ENCODE measurements at regions not wholly inside any gene's neighbourhood (a gene's known extent, or its start where the extent isn't known, plus 50 kb on each side); places are given as distances from the start of the nearest gene placed in this dataset.

GRCh38 chr7:114856625-114857024, 65.3 kb upstream of the MDFIC start:
- peak; percentile 19 for DNase-seq (ENCODE audit: low spot score)

GRCh38 chr7:114857605-114858004, 64.3 kb upstream of the MDFIC start:
- no peak for DNase-seq (ENCODE audit: low spot score)

DNA sequence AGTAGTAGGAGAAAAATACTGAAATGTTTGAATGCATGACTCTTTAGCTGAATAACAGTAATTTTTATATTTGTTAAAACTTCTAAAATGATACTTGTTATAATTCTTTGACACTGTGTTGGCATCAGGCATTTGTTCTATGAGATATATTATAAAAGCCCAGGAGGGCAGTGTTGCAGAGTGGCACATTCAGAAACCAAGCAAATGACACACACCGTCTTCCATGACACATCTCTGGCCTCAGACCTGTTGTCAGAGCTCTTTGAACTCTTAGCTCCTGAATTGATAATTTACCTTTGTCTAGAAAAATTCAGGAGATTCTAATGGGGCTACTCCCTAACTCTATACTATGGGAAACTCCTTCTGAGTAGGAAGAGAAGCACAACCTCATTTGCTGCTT, 62.4 kb upstream of the MDFIC start:
- DNase-seq (ENCODE audit: low spot score) = no peak

GRCh38 chr7:114860206-114860605, 61.7 kb upstream of the MDFIC start:
- DNase-seq (ENCODE audit: low spot score) = no peak

DNA sequence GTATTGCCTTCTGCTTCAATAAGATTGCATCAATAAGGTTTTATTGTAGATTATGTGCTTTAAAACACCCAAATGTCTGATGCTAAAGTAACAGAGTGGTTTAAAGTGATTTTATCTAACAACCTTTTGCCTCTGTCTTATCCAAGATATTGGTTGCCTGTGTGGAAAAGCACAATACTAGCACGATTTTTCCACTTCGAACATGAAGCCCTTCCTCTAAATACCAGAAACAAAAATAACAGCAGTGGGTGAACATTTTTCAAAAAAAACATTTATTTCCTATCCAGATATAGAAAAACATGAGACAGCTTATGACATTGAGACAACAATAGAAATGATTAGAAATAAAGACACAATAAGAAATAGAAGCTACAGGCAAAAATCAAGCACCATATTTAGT, 59.5 kb upstream of the MDFIC start:
- DNase-seq (ENCODE audit: low spot score) = no peak

GRCh38 chr7:114864278-114864677, 57.6 kb upstream of the MDFIC start:
- no peak for DNase-seq (ENCODE audit: low spot score)

- peak; percentile 60 for DNase-seq (ENCODE audit: low spot score)
Measured at GRCh38 chr7:114865564-114865963, 56.3 kb upstream of the MDFIC start.

All from iPS-NIHi11 (cell line).